Umbilical cord (tissue), 1 donor: ENCODE measurements at regions not wholly inside any gene's neighbourhood (a gene's known extent, or its start where the extent isn't known, plus 50 kb on each side); places are given as distances from the start of the nearest gene placed in this dataset.
A peak's percentile ranks its signal among the peaks of the same experiment; 100 is the strongest.

Experiments used
- DNase-seq: peaks from one replicate; pipeline ENCODE4 v3.0.0-alpha.2; 2015; ENCODE audit warnings: low spot score

- peak; percentile 2 for DNase-seq
These were observed 230.5 kb downstream of the PIK3C3 start for GRCh38 chr18:42185486-42185885.

GRCh38 chr18:42187611-42188380 is 232.8 kb downstream of the PIK3C3 start:
- no peak for DNase-seq

- no peak for DNase-seq
These were observed 235.6 kb downstream of the PIK3C3 start for GRCh38 chr18:42190643-42191042.

GRCh38 chr18:42192251-42193248 is 237.5 kb downstream of the PIK3C3 start:
- DNase-seq, result peak; percentile 18

GRCh38 chr18:42196651-42197050 is 241.6 kb downstream of the PIK3C3 start:
- DNase-seq, result no peak

- no peak for DNase-seq
These were observed 246.1 kb downstream of the PIK3C3 start for GRCh38 chr18:42201137-42201536.

GRCh38 chr18:42211201-42211600 is 256.2 kb downstream of the PIK3C3 start:
- no peak for DNase-seq

GRCh38 chr18:42222557-42222956 is 267.5 kb downstream of the PIK3C3 start:
- DNase-seq, result no peak

- DNase-seq, result no peak
These were observed 273.5 kb downstream of the PIK3C3 start for GRCh38 chr18:42228581-42228980.

GRCh38 chr18:42229211-42230210 is 274.5 kb downstream of the PIK3C3 start:
- DNase-seq, result no peak

GRCh38 chr18:42230636-42231035 is 275.6 kb downstream of the PIK3C3 start:
- no peak for DNase-seq

- no peak for DNase-seq
These were observed 276.2 kb downstream of the PIK3C3 start for GRCh38 chr18:42231284-42231683.

GRCh38 chr18:42231796-42232195 is 276.8 kb downstream of the PIK3C3 start:
- no peak for DNase-seq

- DNase-seq, result no peak
These were observed 278.9 kb downstream of the PIK3C3 start for GRCh38 chr18:42233908-42234307.

- DNase-seq, result no peak
These were observed 287.7 kb downstream of the PIK3C3 start for GRCh38 chr18:42242758-42243157.

- no peak for DNase-seq
These were observed 290.1 kb downstream of the PIK3C3 start for GRCh38 chr18:42245137-42245536.

- peak; percentile 16 for DNase-seq
These were observed 301.1 kb downstream of the PIK3C3 start for GRCh38 chr18:42255908-42256765.

GRCh38 chr18:42258301-42258965 is 303.4 kb downstream of the PIK3C3 start:
- DNase-seq, result no peak

GRCh38 chr18:42261731-42262130 is 306.7 kb downstream of the PIK3C3 start:
- no peak for DNase-seq

- peak; percentile 8 for DNase-seq
These were observed 309.5 kb downstream of the PIK3C3 start for GRCh38 chr18:42264497-42264896.
